SK-N-SH treated with all-trans-retinoic acid at 6 μM for 48 hours (cell line): ENCODE measurements at regions not wholly inside any gene's neighbourhood (a gene's known extent, or its start where the extent isn't known, plus 50 kb on each side); places are given as distances from the start of the nearest gene placed in this dataset.

ENCODE experiments used
- ATAC-seq: fragments of 200-7000 bp; cut with Tn5 transposase; 3 replicates; pipeline ENCODE4 v1.9.1; 2020; ENCODE audit warnings: mild to moderate bottlenecking, moderate library complexity
- ARNTL ChIP-seq: fragments of 450-650 bp; formaldehyde crosslinking; IDR thresholded peaks from 2 replicates; pipeline ENCODE4 v1.5.0; 2020; ENCODE audit warnings: low read depth, mild to moderate bottlenecking, moderate library complexity, borderline replicate concordance
- BACH2 ChIP-seq: fragments of 250-450 bp; sonication (Bioruptor Pico); IDR thresholded peaks from 2 replicates; pipeline ENCODE4 v1.9.0; 2021; ENCODE audit warnings: mild to moderate bottlenecking, borderline replicate concordance
- CSDC2 ChIP-seq: fragments of 250-450 bp; sonication (Bioruptor Pico); IDR thresholded peaks from 2 replicates; pipeline ENCODE4 v1.5.0; 2020; ENCODE audit warnings: mild to moderate bottlenecking, moderate library complexity
- ESRRG ChIP-seq: fragments of 250-450 bp; sonication (Bioruptor Pico); IDR thresholded peaks from 2 replicates; pipeline ENCODE4 v1.6.1; 2021; ENCODE audit warnings: mild to moderate bottlenecking
- GLIS3 ChIP-seq: fragments of 250-450 bp; sonication (Bioruptor Pico); IDR thresholded peaks from 2 replicates; pipeline ENCODE4 v1.5.0; 2020; ENCODE audit warnings: mild to moderate bottlenecking, moderate library complexity
- ISL1 ChIP-seq: fragments of 250-450 bp; sonication (Bioruptor Pico); IDR thresholded peaks from 2 replicates; pipeline ENCODE4 v2.1.2; 2022; ENCODE audit warnings: mild to moderate bottlenecking, moderate library complexity
- PPARA ChIP-seq: fragments of 250-450 bp; sonication (Bioruptor Pico); IDR thresholded peaks from 2 replicates; pipeline ENCODE4 v1.5.0; 2020; ENCODE audit warnings: mild to moderate bottlenecking, borderline replicate concordance
- RARB ChIP-seq: fragments of 250-450 bp; sonication (Bioruptor Pico); IDR thresholded peaks from 2 replicates; pipeline ENCODE4 v1.8.0; 2021; ENCODE audit warnings: mild to moderate bottlenecking, moderate library complexity
- SNAI2 ChIP-seq: fragments of 250-450 bp; sonication (Bioruptor Pico); IDR thresholded peaks from 2 replicates; pipeline ENCODE4 v1.5.0; 2020; ENCODE audit warnings: mild to moderate bottlenecking, moderate library complexity
- TCF4 ChIP-seq: fragments of 250-450 bp; sonication (Bioruptor Pico); IDR thresholded peaks from 2 replicates; pipeline ENCODE4 v1.8.0; 2021; ENCODE audit warnings: mild to moderate bottlenecking, moderate library complexity, borderline replicate concordance
- TOX ChIP-seq: fragments of 250-450 bp; sonication (Bioruptor Pico); IDR thresholded peaks from 2 replicates; pipeline ENCODE4 v1.8.0; 2021; ENCODE audit warnings: mild to moderate bottlenecking, moderate library complexity, borderline replicate concordance
- ZC3H10 ChIP-seq: fragments of 250-450 bp; sonication (Bioruptor Pico); IDR thresholded peaks from 2 replicates; pipeline ENCODE4 v1.5.1; 2021; ENCODE audit warnings: mild to moderate bottlenecking, moderate library complexity
- ZFP3 ChIP-seq: fragments of 250-450 bp; sonication (Bioruptor Pico); IDR thresholded peaks from 2 replicates; pipeline ENCODE4 v1.5.0; 2020; ENCODE audit warnings: mild to moderate bottlenecking, moderate library complexity
- ZFP30 ChIP-seq: fragments of 450-650 bp; formaldehyde crosslinking; IDR thresholded peaks from 2 replicates; pipeline ENCODE4 v1.5.0; 2022; ENCODE audit warnings: mild to moderate bottlenecking, moderate library complexity
- ZNF565 ChIP-seq: fragments of 450-650 bp; formaldehyde crosslinking; conservative IDR thresholded peaks from 2 replicates; pipeline ENCODE4 v1.5.0; 2020; ENCODE audit warnings: low read depth, mild to moderate bottlenecking, moderate library complexity
- ZNF70 ChIP-seq: fragments of 450-650 bp; formaldehyde crosslinking; IDR thresholded peaks from 2 replicates; pipeline ENCODE4 v1.5.0; 2020; ENCODE audit warnings: mild to moderate bottlenecking, moderate library complexity
- ZNF8 ChIP-seq: fragments of 450-650 bp; formaldehyde crosslinking; IDR thresholded peaks from 2 replicates; pipeline ENCODE4 v1.5.0; 2020; ENCODE audit warnings: mild to moderate bottlenecking, moderate library complexity
- TF ChIP-seq, protein P1 (sequence below): fragments of 250-450 bp; sonication (Bioruptor Pico); IDR thresholded peaks from 2 replicates; pipeline ENCODE4 v1.8.0; 2020; ENCODE audit warnings: mild to moderate bottlenecking, moderate library complexity, borderline replicate concordance
- TF ChIP-seq, protein P2 (sequence below): fragments of 250-450 bp; sonication (Bioruptor Pico); IDR thresholded peaks from 2 replicates; pipeline ENCODE4 v1.5.1; 2020; ENCODE audit warnings: low read depth, mild to moderate bottlenecking, moderate library complexity
- TF ChIP-seq, protein P3 (sequence below): fragments of 250-450 bp; sonication (Bioruptor Pico); IDR thresholded peaks from 2 replicates; pipeline ENCODE4 v1.8.0; 2021; ENCODE audit warnings: low read depth, mild to moderate bottlenecking, moderate library complexity, borderline replicate concordance
- TF ChIP-seq, protein P4 (sequence below): fragments of 250-450 bp; sonication (Bioruptor Pico); IDR thresholded peaks from 2 replicates; pipeline ENCODE4 v1.5.0; 2020; ENCODE audit warnings: mild to moderate bottlenecking, moderate library complexity

DNA sequence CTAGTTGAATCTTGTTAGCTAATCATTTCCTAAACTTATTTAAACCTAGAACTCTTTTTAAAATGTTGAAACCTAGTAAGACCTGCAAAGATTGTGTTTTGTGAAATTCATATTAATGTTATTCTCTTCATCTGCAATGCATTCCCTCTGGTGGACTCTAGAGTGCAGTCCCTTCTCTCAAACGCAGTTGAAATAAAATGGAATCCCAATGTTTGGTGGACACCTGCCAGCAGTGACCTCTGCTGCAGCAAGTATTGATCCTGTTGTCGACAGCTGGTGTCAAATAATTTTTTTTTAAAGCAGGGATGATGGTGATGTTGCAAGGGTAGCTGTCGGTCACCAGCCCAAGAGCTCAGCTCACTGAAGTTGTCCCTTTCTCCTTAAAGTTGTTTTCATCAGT lies 492.0 kb downstream of the ZIC3 start (continued):
- TF ChIP-seq ARNTL (CRISPR knock-in tag) (no peak), ZNF70 (CRISPR knock-in tag) (no peak)

DNA sequence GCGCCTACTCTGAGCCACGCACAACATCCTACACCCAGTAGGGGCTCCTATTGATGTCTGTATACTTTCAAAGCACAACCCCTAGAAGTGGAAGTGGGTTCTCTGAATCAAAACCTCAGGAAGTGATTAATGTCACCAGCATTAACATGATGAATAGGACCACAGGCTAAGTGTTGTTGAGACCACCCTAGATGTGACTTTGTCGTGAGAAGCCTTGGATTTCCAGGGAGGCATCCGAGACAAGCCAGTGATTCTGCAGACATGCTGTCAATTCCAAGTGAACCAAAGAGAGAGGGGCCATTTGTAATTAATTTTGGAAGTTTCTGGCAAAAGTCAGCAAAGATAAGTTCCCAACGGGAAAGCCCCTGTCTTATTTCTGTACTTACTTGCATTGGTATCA lies 493.0 kb downstream of the ZIC3 start:
- ATAC-seq = no peak
- no peak for TF ChIP-seq ZNF8 (CRISPR knock-in tag)
- no peak for TF ChIP-seq ESRRG (CRISPR knock-in tag)
- no peak for TF ChIP-seq ZC3H10
- no peak for TF ChIP-seq ARNTL (CRISPR knock-in tag)
- no peak for TF ChIP-seq ZFP3 (CRISPR knock-in tag)
- TF ChIP-seq, protein P1, sequence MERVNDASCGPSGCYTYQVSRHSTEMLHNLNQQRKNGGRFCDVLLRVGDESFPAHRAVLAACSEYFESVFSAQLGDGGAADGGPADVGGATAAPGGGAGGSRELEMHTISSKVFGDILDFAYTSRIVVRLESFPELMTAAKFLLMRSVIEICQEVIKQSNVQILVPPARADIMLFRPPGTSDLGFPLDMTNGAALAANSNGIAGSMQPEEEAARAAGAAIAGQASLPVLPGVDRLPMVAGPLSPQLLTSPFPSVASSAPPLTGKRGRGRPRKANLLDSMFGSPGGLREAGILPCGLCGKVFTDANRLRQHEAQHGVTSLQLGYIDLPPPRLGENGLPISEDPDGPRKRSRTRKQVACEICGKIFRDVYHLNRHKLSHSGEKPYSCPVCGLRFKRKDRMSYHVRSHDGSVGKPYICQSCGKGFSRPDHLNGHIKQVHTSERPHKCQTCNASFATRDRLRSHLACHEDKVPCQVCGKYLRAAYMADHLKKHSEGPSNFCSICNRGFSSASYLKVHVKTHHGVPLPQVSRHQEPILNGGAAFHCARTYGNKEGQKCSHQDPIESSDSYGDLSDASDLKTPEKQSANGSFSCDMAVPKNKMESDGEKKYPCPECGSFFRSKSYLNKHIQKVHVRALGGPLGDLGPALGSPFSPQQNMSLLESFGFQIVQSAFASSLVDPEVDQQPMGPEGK (CRISPR knock-in tag) = no peak
- TF ChIP-seq, all 23 proteins: peak for 0

DNA sequence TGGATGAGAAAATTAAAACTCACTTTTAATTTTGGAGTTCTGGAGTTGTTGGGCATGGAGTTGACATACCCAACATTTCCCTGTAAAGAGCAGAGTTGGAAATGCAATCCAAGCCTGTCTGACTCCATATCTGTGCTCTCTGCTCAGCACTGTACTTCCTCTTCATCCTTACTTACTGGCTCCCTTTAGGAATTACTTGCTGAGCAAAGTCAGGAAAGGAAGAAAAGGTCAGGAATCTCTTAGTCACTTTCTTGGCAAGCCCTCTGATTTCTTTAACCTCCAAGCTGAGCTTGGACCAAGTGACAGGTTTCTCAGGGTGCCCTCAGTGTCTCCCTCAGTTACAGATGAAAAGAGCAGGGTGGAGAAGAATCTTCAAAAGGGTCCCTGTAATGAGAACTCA lies 501.5 kb downstream of the ZIC3 start:
- no peak for ATAC-seq
- TF ChIP-seq GLIS3 (CRISPR knock-in tag) (no peak), TCF4 (CRISPR knock-in tag) (no peak), ZNF8 (CRISPR knock-in tag) (no peak), RARB (no peak), CSDC2 (CRISPR knock-in tag) (no peak), BACH2 (no peak), ARNTL (CRISPR knock-in tag) (no peak), TOX (no peak), ZFP30 (CRISPR knock-in tag) (no peak), ISL1 (CRISPR knock-in tag) (no peak), SNAI2 (CRISPR knock-in tag) (no peak), PPARA (CRISPR knock-in tag) (no peak), ZNF565 (no peak), ZNF70 (CRISPR knock-in tag) (no peak), ZFP3 (CRISPR knock-in tag) (no peak)
- TF ChIP-seq, protein P2, sequence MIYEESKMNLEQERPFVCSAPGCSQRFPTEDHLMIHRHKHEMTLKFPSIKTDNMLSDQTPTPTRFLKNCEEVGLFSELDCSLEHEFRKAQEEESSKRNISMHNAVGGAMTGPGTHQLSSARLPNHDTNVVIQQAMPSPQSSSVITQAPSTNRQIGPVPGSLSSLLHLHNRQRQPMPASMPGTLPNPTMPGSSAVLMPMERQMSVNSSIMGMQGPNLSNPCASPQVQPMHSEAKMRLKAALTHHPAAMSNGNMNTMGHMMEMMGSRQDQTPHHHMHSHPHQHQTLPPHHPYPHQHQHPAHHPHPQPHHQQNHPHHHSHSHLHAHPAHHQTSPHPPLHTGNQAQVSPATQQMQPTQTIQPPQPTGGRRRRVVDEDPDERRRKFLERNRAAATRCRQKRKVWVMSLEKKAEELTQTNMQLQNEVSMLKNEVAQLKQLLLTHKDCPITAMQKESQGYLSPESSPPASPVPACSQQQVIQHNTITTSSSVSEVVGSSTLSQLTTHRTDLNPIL (CRISPR knock-in tag) = no peak
- TF ChIP-seq, protein P1 (CRISPR knock-in tag) = no peak
- TF ChIP-seq, protein P3, sequence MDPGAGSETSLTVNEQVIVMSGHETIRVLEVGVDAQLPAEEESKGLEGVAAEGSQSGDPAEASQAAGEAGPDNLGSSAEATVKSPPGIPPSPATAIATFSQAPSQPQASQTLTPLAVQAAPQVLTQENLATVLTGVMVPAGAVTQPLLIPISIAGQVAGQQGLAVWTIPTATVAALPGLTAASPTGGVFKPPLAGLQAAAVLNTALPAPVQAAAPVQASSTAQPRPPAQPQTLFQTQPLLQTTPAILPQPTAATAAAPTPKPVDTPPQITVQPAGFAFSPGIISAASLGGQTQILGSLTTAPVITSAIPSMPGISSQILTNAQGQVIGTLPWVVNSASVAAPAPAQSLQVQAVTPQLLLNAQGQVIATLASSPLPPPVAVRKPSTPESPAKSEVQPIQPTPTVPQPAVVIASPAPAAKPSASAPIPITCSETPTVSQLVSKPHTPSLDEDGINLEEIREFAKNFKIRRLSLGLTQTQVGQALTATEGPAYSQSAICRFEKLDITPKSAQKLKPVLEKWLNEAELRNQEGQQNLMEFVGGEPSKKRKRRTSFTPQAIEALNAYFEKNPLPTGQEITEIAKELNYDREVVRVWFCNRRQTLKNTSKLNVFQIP (CRISPR knock-in tag) = no peak
- TF ChIP-seq, protein P4, sequence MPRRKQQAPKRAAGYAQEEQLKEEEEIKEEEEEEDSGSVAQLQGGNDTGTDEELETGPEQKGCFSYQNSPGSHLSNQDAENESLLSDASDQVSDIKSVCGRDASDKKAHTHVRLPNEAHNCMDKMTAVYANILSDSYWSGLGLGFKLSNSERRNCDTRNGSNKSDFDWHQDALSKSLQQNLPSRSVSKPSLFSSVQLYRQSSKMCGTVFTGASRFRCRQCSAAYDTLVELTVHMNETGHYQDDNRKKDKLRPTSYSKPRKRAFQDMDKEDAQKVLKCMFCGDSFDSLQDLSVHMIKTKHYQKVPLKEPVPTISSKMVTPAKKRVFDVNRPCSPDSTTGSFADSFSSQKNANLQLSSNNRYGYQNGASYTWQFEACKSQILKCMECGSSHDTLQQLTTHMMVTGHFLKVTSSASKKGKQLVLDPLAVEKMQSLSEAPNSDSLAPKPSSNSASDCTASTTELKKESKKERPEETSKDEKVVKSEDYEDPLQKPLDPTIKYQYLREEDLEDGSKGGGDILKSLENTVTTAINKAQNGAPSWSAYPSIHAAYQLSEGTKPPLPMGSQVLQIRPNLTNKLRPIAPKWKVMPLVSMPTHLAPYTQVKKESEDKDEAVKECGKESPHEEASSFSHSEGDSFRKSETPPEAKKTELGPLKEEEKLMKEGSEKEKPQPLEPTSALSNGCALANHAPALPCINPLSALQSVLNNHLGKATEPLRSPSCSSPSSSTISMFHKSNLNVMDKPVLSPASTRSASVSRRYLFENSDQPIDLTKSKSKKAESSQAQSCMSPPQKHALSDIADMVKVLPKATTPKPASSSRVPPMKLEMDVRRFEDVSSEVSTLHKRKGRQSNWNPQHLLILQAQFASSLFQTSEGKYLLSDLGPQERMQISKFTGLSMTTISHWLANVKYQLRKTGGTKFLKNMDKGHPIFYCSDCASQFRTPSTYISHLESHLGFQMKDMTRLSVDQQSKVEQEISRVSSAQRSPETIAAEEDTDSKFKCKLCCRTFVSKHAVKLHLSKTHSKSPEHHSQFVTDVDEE (CRISPR knock-in tag) = no peak
